ENCODE measurements at regions not wholly inside any gene's neighbourhood (a gene's known extent, or its start where the extent isn't known, plus 50 kb on each side); places are given as distances from the start of the nearest gene placed in this dataset.

GRCh38 chr1:59136541-59137275 lies 160.2 kb upstream of the FGGY start:
- no peak for DNase-seq

GRCh38 chr1:59137276-59137615 lies 159.6 kb upstream of the FGGY start:
- DNase-seq: no peak

DNA sequence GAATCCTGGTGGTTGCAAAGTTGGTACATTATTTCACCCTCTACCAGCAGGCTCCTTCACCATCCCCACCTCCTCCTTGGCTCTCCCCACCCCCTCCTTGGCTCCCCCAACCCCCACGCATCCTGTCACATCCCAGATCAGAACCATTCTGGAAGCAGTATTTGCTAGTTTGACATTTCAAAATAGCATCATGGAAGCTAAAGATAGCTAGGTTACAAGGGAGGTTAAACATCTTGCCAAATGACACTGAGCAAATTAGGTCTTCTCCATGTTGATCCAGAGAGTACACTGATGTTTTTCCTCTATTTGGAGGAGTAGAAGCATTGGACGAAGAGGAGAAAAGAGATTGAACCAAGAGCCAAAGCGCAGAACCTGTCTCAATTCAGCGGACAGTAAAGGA lies 158.9 kb upstream of the FGGY start:
- DNase-seq: no peak

GRCh38 chr1:59138402-59138801 lies 158.5 kb upstream of the FGGY start:
- no peak for DNase-seq

DNA sequence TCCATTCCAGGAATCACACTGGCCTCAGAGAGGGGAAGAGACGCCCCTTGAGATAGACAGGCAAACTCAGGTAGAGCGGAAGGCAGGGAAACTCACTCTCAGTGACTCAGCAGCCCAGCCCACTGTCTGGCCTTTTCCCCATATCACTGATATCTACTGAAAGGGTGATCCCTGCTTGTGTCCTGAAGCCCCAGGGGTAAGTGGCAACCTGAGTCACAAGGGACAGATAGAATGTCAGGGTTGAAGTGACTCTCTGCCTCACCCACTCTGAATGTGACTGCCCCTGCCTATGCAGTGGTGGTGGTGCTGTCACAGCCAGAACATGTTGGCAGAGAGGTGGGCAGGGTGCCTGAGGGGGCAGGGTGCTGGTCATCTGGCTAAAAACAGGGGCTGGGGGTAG lies 157.5 kb upstream of the FGGY start:
- no peak for DNase-seq

GRCh38 chr1:59141267-59141863 lies 155.5 kb upstream of the FGGY start:
- DNase-seq: no peak

GRCh38 chr1:59142311-59143132 lies 154.4 kb upstream of the FGGY start:
- DNase-seq: no peak

GRCh38 chr1:59143133-59143487 lies 153.8 kb upstream of the FGGY start:
- DNase-seq: no peak

GRCh38 chr1:59143811-59144210 lies 153.1 kb upstream of the FGGY start:
- DNase-seq: no peak

GRCh38 chr1:59144959-59145358 lies 151.9 kb upstream of the FGGY start:
- no peak for DNase-seq

DNA sequence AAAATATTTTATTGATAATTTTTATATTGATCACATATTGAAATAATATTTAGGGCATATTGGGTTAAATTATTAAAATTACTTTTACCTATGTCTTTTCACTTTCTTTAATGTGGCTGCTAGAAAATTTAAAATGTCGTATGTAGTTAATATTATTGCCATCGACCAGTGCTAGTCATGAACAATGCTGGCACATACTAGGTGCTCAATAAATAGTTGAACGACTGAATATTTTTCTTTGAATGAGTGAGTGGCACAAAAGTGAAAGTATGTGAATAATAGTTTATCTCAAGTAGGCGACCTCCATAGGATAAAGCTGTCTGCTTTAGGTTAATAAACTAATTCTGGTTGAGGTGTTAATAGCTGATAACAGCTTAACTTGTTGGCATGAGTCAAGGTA lies 150.8 kb upstream of the FGGY start:
- no peak for DNase-seq

- DNase-seq: peak; percentile 15
These were observed 150.1 kb upstream of the FGGY start for GRCh38 chr1:59146651-59147358.

- DNase-seq: no peak
These were observed 147.5 kb upstream of the FGGY start for GRCh38 chr1:59149435-59149834.

GRCh38 chr1:59150577-59151386 lies 146.1 kb upstream of the FGGY start:
- DNase-seq: no peak

DNA sequence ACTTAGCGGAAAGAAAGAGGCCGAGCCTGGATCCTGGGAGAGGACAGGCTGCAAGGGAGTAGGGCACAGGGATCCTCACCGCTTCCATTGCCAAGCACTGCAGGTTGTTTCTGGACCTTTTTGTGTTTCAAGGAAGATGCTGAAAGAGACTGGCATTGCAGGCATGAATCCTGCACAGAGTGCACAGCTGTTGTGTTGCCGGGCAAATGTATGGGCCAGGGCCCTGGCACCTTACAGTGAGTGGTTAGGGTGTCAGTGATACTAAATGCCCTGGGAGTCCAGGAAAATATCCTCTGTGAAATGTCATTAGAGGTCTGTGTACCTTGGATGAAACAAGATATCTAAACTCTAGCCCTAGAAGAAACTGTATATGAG lies 145.5 kb upstream of the FGGY start:
- no peak for DNase-seq

DNA sequence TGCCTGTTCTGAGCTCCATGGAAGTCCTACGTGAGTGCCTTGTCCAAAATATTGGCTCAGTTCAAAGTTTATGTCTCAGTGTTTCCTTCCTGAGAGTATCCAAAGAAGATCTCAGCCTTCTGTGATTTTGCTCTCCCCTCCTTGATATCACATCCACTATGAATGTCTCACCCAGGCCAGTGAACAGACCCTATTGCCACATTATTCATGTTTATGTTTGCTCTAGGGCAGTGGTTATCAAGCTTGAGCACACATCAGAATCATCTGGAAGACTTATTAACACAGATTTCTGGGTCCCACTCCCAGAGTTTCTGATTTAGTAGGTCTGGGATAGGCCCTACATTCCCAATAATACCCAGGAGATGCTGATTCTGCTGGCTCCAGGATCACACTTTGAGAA lies 145.0 kb upstream of the FGGY start:
- DNase-seq: no peak

DNA sequence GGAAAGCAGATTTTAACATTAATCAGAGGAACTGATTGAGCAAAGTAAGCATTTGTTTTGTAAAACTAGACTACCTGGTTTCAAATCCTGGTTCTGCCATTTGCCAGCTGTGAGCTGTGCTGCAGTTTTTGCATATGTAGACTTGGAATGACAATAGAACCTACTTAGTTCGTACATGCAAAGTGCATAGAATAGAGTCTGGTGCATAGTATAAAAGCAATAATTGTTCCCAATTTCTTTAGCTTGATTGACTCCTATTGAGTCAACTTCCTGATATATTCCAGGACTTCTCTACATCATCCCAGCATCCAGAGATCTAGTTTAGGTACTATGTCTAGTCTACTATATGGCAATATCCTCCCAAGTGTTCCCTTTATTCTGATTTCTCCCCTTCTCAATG lies 144.4 kb upstream of the FGGY start:
- no peak for DNase-seq

GRCh38 chr1:59154401-59154800 lies 142.5 kb upstream of the FGGY start:
- DNase-seq: no peak

DNA sequence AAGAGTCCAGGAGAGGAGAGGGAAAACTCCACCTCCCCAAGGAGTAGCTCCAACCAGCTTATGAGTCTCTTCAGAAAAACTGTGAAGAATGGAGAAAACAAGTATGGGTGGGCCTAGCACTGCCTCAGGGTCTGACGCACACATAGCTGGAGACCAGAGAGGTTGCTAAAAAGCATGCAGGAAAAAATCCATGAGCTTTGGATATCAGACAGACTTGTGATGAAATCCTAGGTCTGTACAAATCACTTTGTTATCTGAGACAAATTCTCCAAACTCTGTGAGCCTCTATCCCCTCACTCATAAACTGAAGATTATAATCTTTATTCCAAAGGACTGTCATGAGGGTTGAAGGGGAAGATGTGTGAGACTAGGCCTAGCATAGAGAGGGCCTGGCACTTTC lies 141.5 kb upstream of the FGGY start:
- DNase-seq: no peak

GRCh38 chr1:59156051-59156450 lies 140.8 kb upstream of the FGGY start:
- DNase-seq: no peak

GRCh38 chr1:59156526-59157199 lies 140.2 kb upstream of the FGGY start:
- no peak for DNase-seq

- DNase-seq: no peak
These were observed 138.6 kb upstream of the FGGY start for GRCh38 chr1:59158321-59158720.

All from activated CD4-positive, alpha-beta T cell treated with anti-CD3 and anti-CD28 coated beads, Interleukin-2, amount 50 U/mL, for 1 hour (primary cell).